Stimulated activated CD8-positive, alpha-beta memory T cell treated with anti-CD3 and anti-CD28 coated beads, Interleukin-4, amount 100 ng/mL, for 24 hours (primary cell): ENCODE measurements at regions not wholly inside any gene's neighbourhood (a gene's known extent, or its start where the extent isn't known, plus 50 kb on each side); places are given as distances from the start of the nearest gene placed in this dataset.

Experiments used
- DNase-seq: peaks from one replicate; pipeline ENCODE4 v3.0.0-alpha.2; 2020; ENCODE audit warnings: low read depth

DNA sequence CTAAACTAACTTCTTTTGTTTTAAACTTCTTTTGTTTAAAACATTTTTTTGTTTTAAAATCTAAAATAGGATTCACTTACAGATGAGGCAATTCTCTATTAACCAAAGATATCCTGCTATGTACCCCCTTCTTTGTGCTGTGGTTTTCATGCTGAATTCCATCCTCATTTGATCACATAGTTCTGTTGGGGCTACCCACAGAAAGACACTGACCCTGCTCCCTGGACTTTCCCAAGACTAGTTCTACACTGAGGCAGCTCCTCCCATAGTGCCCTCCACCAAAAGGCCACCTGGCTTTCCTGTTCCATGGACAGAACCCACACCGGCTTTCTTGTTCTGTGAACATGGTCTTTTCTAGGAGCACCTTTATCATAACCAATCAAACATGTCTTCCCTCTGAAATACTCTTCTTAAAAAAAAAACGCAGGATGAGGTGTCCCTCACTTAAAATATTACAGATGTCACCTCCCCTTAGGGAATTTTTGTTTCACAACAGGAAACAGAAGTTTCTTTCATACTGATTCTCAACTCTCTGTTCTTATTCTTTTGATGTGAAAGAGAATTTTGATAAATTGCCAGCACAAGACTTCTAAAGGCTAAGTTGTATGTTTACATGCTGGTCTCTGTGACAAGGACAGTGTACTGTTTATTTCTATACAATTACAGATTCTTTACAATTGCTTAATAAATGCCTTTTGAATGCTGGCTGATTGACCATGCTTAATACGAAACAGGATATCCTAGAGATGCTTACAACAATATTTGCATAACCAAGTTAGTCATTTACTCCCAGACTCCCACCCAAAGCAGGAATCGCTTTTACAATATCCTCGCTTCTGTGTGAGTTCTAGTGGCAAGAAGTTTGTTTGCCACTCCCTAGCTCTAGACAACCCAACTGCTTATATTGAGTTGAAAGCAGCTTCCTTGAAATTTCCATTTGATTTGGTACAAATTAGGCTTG is 300.4 kb downstream of the DTWD2 start:
- no peak for DNase-seq

- no peak for DNase-seq
These were observed 301.2 kb downstream of the DTWD2 start for GRCh38 chr5:118687100-118687499.

- no peak for DNase-seq
These were observed 306.7 kb downstream of the DTWD2 start for GRCh38 chr5:118681655-118682054.

- no peak for DNase-seq
These were observed 308.9 kb downstream of the DTWD2 start for GRCh38 chr5:118679264-118679940.

DNA sequence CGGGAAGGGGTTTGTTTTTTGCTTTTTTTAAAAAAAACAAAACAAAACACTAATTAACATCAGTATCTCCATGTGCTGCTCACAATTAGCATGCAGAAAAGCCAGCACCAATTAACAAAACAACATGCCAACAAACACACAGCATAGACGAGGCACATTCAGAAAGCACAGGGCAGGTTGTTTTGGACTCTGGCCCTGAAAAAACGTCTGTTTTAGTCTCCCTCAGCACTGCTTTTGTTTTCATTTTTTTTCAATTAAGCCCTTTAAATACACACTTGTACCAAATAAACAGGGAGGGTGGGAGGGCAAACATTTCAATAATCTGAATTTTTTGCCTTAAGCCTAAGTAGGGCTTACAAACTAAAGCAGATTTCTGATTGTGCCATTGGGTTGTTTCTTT is 309.6 kb downstream of the DTWD2 start:
- DNase-seq = no peak

- DNase-seq = no peak
These were observed 313.1 kb downstream of the DTWD2 start for GRCh38 chr5:118675247-118675646.

GRCh38 chr5:118657576-118657975 is 330.8 kb downstream of the DTWD2 start:
- DNase-seq = no peak

DNA sequence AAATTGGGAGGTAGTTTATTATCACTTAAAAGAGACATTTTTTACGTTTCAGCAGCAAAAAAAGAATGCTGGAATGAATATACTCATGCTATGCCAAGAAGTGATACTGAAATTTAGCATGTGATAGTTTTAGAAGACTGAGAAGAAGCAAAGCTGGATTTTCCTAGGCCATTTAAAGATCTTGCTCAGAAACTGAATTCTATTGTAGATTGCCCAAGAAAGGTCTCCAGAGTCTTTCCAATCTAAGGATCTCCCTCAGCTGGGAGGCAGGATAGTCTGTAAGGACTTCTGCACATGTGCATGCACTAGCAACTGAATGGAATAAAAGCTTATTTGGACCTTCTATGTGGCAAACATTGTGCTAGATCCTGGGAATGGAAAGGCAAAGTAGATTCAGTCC is 334.5 kb downstream of the DTWD2 start:
- no peak for DNase-seq

DNA sequence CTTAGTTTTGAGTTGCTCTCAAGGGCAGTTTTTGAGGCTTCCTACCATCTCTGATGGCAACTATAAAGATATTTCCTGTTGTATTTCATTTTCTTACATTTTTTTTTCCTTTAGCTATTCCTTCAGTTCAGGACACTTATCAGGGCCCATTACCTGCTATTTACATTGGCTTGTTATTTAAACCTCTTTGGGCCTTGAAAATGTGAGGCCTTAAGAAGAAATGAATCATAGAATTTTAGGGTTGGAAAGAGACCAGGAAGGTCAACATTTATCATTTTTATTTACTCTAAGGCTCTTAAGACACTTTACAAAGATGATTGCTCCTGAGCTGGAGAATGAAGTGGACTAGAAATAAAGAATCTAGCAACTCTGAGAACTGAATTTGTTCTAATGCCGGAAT is 335.2 kb downstream of the DTWD2 start:
- no peak for DNase-seq

GRCh38 chr5:118651002-118651401 is 337.3 kb downstream of the DTWD2 start:
- DNase-seq = no peak

GRCh38 chr5:118647587-118647986 is 340.8 kb downstream of the DTWD2 start:
- no peak for DNase-seq

DNA sequence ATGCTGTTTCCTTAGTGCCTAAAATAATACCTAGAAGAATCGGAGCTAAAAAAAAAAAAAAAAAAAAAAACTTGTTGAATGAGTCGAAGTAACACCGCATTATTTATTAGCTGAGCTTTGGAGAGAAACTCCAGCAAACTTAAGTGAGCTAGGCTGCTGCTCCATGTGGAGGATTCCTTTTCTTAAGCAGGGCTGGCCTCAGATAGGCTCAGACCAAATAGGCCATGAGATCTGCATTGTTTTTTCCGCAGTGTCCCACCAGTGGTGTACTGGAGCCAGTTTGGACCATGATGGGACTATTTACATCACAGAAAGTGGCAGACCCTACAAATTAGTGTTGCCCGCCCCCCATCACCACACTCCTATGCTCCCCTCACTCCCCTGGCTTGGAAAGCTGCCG is 341.4 kb downstream of the DTWD2 start:
- DNase-seq = no peak

GRCh38 chr5:118637947-118638670 is 350.2 kb downstream of the DTWD2 start:
- no peak for DNase-seq

- DNase-seq = no peak
These were observed 359.5 kb downstream of the DTWD2 start for GRCh38 chr5:118628660-118629354.

GRCh38 chr5:118620233-118620632 is 368.1 kb downstream of the DTWD2 start:
- no peak for DNase-seq

DNA sequence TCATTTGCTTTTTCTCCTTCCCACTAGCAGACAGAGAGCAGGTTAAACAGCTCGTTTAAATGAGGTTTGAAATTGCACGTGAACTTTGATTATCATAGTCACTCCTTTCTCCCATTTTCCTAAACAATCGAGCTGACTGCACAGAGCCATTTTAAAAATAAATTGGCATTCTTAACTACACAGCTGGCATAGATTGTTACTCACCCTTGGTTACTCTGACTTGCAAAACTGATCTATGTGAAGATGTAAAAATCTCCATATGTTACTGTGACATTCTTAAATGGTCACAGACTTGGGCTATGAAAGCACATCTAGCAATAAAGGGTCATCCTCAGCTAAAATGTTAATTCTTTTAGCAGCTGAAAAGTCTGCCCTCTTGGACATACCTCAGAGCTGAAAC is 368.5 kb downstream of the DTWD2 start:
- DNase-seq = no peak

- no peak for DNase-seq
These were observed 372.1 kb downstream of the DTWD2 start for GRCh38 chr5:118616281-118616680.

- DNase-seq = no peak
These were observed 373.5 kb downstream of the DTWD2 start for GRCh38 chr5:118614731-118615456.

- DNase-seq = no peak
These were observed 376.9 kb downstream of the DTWD2 start for GRCh38 chr5:118611332-118611945.

DNA sequence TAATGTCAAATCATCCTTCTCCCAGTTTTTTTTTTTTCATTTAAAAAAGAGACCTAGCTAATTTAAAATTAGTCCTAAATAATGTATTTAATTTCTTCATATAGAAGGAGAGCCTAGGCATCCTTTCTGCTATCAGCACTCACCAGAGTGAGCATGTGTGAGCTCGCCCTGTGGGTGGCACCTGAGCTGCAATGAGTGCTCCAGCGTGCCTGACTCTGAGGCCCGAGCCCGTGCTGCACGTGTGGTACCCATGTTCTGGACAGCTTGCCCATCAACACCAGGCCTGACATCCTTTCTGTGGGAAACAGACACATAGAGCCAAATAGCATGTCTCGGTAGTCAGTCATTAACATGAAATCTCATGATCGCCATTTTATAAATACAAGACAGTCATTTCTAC is 381.4 kb downstream of the DTWD2 start:
- no peak for DNase-seq

- DNase-seq = no peak
These were observed 382.6 kb downstream of the DTWD2 start for GRCh38 chr5:118605761-118606160.
